ENCODE measurements at regions not wholly inside any gene's neighbourhood (a gene's known extent, or its start where the extent isn't known, plus 50 kb on each side); places are given as distances from the start of the nearest gene placed in this dataset.

DNA sequence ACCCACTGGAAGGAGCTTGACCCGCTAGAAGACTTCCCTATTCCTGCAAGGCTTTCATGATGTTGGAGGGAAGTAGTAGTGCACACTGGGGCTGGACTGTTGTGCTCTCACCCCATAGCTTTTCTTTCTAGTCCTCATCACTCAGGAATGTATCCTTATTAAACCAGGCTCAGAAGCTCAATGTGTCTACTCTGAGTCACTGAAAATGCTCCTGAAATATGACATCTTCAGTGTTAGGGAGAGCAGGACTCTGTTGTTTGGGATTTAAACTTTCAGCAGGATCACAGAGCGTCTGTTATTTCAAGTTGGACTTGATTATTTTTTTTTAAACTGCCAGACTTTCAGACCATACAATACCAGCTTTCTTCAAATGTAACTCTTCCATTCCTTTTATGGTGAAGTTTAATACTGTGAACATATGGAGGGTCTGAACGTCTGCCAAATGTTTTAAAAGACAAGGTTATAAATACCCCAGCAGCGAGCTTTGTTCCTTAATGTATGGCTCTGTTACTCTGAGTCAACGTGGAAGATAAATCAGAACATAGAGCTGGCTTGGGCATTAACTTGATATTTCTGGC, 257.5 kb downstream of the CDH11 start:
- H3K27ac ChIP-seq (replicated peaks; ENCODE audit: low read length), result no peak overlapping the region
- H3K4me2 ChIP-seq (ENCODE audit: insufficient read depth, low read length, poor library complexity, severe bottlenecking), result no peak overlapping the region
- no peak overlapping the region for H3K14ac ChIP-seq (ENCODE audit: low read length)
- H2BK15ac ChIP-seq (ENCODE audit: low read length), result no peak overlapping the region
- H2BK120ac ChIP-seq (ENCODE audit: low read depth, low read length), result no peak overlapping the region
- H2AFZ ChIP-seq (ENCODE audit: low read length), result no peak overlapping the region
- no peak overlapping the region for H4K91ac ChIP-seq (ENCODE audit: low read depth, low read length, poor library complexity)
- no CpG with 5 or more reads among the region's 5 CpGs for WGBS, 2 donors (ENCODE audit: extremely low coverage in 2 of 2, insufficient read length in 2 of 2, insufficient replicate concordance in 1 of 2)
- H2AK5ac ChIP-seq (ENCODE audit: low read depth, low read length), result no peak overlapping the region
- no peaks in the 10 kb centered on the region for H3K36me3 ChIP-seq (replicated peaks in 1 of 2; ENCODE audit: control insufficient read depth in 2 of 2, insufficient read depth in 2 of 2, low read length in 2 of 2)
- no peaks in the 10 kb centered on the region for H3K27me3 ChIP-seq (ENCODE audit: control insufficient read depth in 3 of 3, insufficient read depth in 3 of 3, low read depth in 1 of 3, low read length in 3 of 3)
- H3K4ac ChIP-seq (ENCODE audit: low read length), result no peak overlapping the region
- no peak overlapping the region for H2BK5ac ChIP-seq (ENCODE audit: low read length)
- H3K18ac ChIP-seq (ENCODE audit: low read length), result no peak overlapping the region
- no peak for DNase-seq (ENCODE audit: low spot score)
- H3K4me1 ChIP-seq (ENCODE audit: control insufficient read depth in 2 of 2, insufficient read depth in 1 of 2, low read depth in 1 of 2, low read length in 2 of 2), result no peaks in the 10 kb centered on the region
- no peak overlapping the region for H4K8ac ChIP-seq (ENCODE audit: low read depth, low read length)
- no peak overlapping the region for H3K23ac ChIP-seq (ENCODE audit: low read depth, low read length, poor library complexity)
- H3K9ac ChIP-seq (ENCODE audit: low read depth, low read length, poor library complexity), result no peak overlapping the region
- no peak overlapping the region for H2BK12ac ChIP-seq (ENCODE audit: low read length)
- no peaks in the 10 kb centered on the region for H3K9me3 ChIP-seq (replicated peaks in 1 of 2; ENCODE audit: control insufficient read depth in 2 of 2, insufficient read depth in 1 of 2, low read depth in 1 of 2, low read length in 2 of 2)
- no peak overlapping the region for H3K4me3 ChIP-seq (ENCODE audit: low read length in 2 of 2)
- H3K79me1 ChIP-seq (ENCODE audit: low read depth, low read length), result no peaks in the 10 kb centered on the region

DNA sequence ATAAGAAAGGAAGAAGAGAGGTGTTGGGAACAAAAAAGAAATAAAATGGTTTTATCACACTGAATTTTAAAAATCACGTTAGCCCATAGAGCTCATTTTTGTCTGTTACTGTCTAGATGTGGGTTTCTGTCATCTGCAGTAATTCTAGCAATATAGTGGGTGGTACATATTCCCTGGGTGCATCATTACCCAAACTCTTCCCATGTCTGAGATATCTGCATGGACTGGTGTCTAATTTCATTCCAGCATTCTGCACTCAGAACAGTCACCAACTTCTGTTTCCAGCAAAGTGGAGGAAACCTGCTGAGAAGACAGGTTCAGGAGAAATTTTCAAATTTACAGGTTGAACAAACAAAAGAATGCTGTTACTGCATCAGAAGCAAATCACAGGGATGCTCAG, 263.8 kb downstream of the CDH11 start:
- H2BK5ac ChIP-seq (ENCODE audit: low read length), result no peak overlapping the region
- H2AK5ac ChIP-seq (ENCODE audit: low read depth, low read length), result no peak overlapping the region
- no CpG with 5 or more reads among the region's 1 CpG for whole genome bisulfite sequencing, 2 donors (ENCODE audit: extremely low coverage in 2 of 2, insufficient read length in 2 of 2, insufficient replicate concordance in 1 of 2)
- H4K91ac ChIP-seq (ENCODE audit: low read depth, low read length, poor library complexity), result no peak overlapping the region
- H3K14ac ChIP-seq (ENCODE audit: low read length), result no peak overlapping the region
- no peaks in the 10 kb centered on the region for H3K9me3 ChIP-seq (replicated peaks in 1 of 2; ENCODE audit: control insufficient read depth in 2 of 2, insufficient read depth in 1 of 2, low read depth in 1 of 2, low read length in 2 of 2)
- H2BK15ac ChIP-seq (ENCODE audit: low read length), result no peak overlapping the region
- no peaks in the 10 kb centered on the region for H3K4me1 ChIP-seq (ENCODE audit: control insufficient read depth in 2 of 2, insufficient read depth in 1 of 2, low read depth in 1 of 2, low read length in 2 of 2)
- no peak overlapping the region for H3K9ac ChIP-seq (ENCODE audit: low read depth, low read length, poor library complexity)
- H3K4me2 ChIP-seq (ENCODE audit: insufficient read depth, low read length, poor library complexity, severe bottlenecking), result no peak overlapping the region
- H3K4me3 ChIP-seq (ENCODE audit: low read length in 2 of 2), result no peak overlapping the region
- no peak overlapping the region for H3K4ac ChIP-seq (ENCODE audit: low read length)
- no peak overlapping the region for H3K23ac ChIP-seq (ENCODE audit: low read depth, low read length, poor library complexity)
- DNase-seq (ENCODE audit: low spot score), result no peak
- no peak overlapping the region for H2BK120ac ChIP-seq (ENCODE audit: low read depth, low read length)
- no peaks in the 10 kb centered on the region for H3K79me1 ChIP-seq (ENCODE audit: low read depth, low read length)
- no peak overlapping the region for H3K27ac ChIP-seq (replicated peaks; ENCODE audit: low read length)
- no peak overlapping the region for H3K18ac ChIP-seq (ENCODE audit: low read length)
- H2BK12ac ChIP-seq (ENCODE audit: low read length), result no peak overlapping the region
- no peak overlapping the region for H2AFZ ChIP-seq (ENCODE audit: low read length)
- H4K8ac ChIP-seq (ENCODE audit: low read depth, low read length), result no peak overlapping the region
- no peaks in the 10 kb centered on the region for H3K36me3 ChIP-seq (replicated peaks in 1 of 2; ENCODE audit: control insufficient read depth in 2 of 2, insufficient read depth in 2 of 2, low read length in 2 of 2)
- no peaks in the 10 kb centered on the region for H3K27me3 ChIP-seq (ENCODE audit: control insufficient read depth in 3 of 3, insufficient read depth in 3 of 3, low read depth in 1 of 3, low read length in 3 of 3)

DNA sequence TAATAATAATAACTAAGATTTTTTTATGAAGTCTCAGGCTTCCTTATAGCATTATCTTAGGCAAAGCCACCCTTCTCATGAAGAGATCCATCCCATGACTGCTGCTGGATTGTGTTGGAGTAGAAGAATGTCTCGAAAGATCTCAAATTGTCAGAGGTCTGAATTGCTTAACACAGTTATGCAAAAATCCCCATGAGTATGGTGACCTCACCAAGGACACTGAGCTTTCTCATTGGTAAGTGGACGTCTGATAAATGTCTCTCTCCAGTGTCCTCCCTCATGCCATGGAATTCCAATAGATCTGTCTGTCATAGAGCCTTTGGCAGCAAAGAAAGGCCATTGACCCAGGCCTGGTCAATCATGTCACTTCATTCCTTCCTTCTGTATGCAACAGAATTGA, 264.5 kb downstream of the CDH11 start:
- WGBS, 2 donors (ENCODE audit: extremely low coverage in 2 of 2, insufficient read length in 2 of 2, insufficient replicate concordance in 1 of 2), result no CpG with 5 or more reads among the region's 2 CpGs
- no peak overlapping the region for H3K14ac ChIP-seq (ENCODE audit: low read length)
- H3K9me3 ChIP-seq (replicated peaks in 1 of 2; ENCODE audit: control insufficient read depth in 2 of 2, insufficient read depth in 1 of 2, low read depth in 1 of 2, low read length in 2 of 2), result no peaks in the 10 kb centered on the region
- no peak overlapping the region for H2BK120ac ChIP-seq (ENCODE audit: low read depth, low read length)
- no peaks in the 10 kb centered on the region for H3K4me1 ChIP-seq (ENCODE audit: control insufficient read depth in 2 of 2, insufficient read depth in 1 of 2, low read depth in 1 of 2, low read length in 2 of 2)
- H4K91ac ChIP-seq (ENCODE audit: low read depth, low read length, poor library complexity), result no peak overlapping the region
- H3K18ac ChIP-seq (ENCODE audit: low read length), result no peak overlapping the region
- no peak overlapping the region for H2BK15ac ChIP-seq (ENCODE audit: low read length)
- H2AK5ac ChIP-seq (ENCODE audit: low read depth, low read length), result no peak overlapping the region
- H3K79me1 ChIP-seq (ENCODE audit: low read depth, low read length), result no peaks in the 10 kb centered on the region
- no peak overlapping the region for H3K9ac ChIP-seq (ENCODE audit: low read depth, low read length, poor library complexity)
- H3K4ac ChIP-seq (ENCODE audit: low read length), result no peak overlapping the region
- H3K23ac ChIP-seq (ENCODE audit: low read depth, low read length, poor library complexity), result no peak overlapping the region
- H2AFZ ChIP-seq (ENCODE audit: low read length), result no peak overlapping the region
- no peak overlapping the region for H2BK5ac ChIP-seq (ENCODE audit: low read length)
- no peak overlapping the region for H3K4me3 ChIP-seq (ENCODE audit: low read length in 2 of 2)
- no peak overlapping the region for H3K4me2 ChIP-seq (ENCODE audit: insufficient read depth, low read length, poor library complexity, severe bottlenecking)
- no peak overlapping the region for H2BK12ac ChIP-seq (ENCODE audit: low read length)
- no peaks in the 10 kb centered on the region for H3K27me3 ChIP-seq (ENCODE audit: control insufficient read depth in 3 of 3, insufficient read depth in 3 of 3, low read depth in 1 of 3, low read length in 3 of 3)
- H3K36me3 ChIP-seq (replicated peaks in 1 of 2; ENCODE audit: control insufficient read depth in 2 of 2, insufficient read depth in 2 of 2, low read length in 2 of 2), result no peaks in the 10 kb centered on the region
- no peak overlapping the region for H4K8ac ChIP-seq (ENCODE audit: low read depth, low read length)
- DNase-seq (ENCODE audit: low spot score), result no peak
- no peak overlapping the region for H3K27ac ChIP-seq (replicated peaks; ENCODE audit: low read length)

DNA sequence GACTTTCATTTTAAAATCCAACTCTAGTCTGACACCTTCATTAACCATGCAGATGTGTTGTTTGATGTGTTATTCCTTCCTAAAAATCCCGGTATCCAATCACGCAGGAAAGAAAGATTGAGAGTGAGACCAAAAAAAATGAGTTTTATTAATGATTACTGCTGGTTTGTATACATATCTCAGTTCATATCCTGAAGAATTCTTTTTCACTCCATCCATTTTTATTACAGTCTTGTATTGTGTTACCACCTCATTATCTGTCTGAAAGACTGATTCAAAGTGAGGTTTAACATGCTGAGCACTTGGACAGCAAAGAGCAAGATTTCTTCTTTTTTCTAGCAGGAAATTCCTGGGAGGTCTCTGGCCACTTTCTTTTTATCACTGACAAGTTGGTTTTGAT, 268.3 kb downstream of the CDH11 start:
- H3K9ac ChIP-seq (ENCODE audit: low read depth, low read length, poor library complexity), result no peak overlapping the region
- no peak overlapping the region for H3K4ac ChIP-seq (ENCODE audit: low read length)
- no peaks in the 10 kb centered on the region for H3K36me3 ChIP-seq (replicated peaks in 1 of 2; ENCODE audit: control insufficient read depth in 2 of 2, insufficient read depth in 2 of 2, low read length in 2 of 2)
- no peak overlapping the region for H4K91ac ChIP-seq (ENCODE audit: low read depth, low read length, poor library complexity)
- no peaks in the 10 kb centered on the region for H3K4me1 ChIP-seq (ENCODE audit: control insufficient read depth in 2 of 2, insufficient read depth in 1 of 2, low read depth in 1 of 2, low read length in 2 of 2)
- no peaks in the 10 kb centered on the region for H3K27me3 ChIP-seq (ENCODE audit: control insufficient read depth in 3 of 3, insufficient read depth in 3 of 3, low read depth in 1 of 3, low read length in 3 of 3)
- H2BK12ac ChIP-seq (ENCODE audit: low read length), result no peak overlapping the region
- no peak overlapping the region for H3K4me3 ChIP-seq (ENCODE audit: low read length in 2 of 2)
- H3K79me1 ChIP-seq (ENCODE audit: low read depth, low read length), result no peaks in the 10 kb centered on the region
- H3K4me2 ChIP-seq (ENCODE audit: insufficient read depth, low read length, poor library complexity, severe bottlenecking), result no peak overlapping the region
- H3K27ac ChIP-seq (replicated peaks; ENCODE audit: low read length), result no peak overlapping the region
- H4K8ac ChIP-seq (ENCODE audit: low read depth, low read length), result no peak overlapping the region
- H3K9me3 ChIP-seq (replicated peaks in 1 of 2; ENCODE audit: control insufficient read depth in 2 of 2, insufficient read depth in 1 of 2, low read depth in 1 of 2, low read length in 2 of 2), result no peaks in the 10 kb centered on the region
- H3K18ac ChIP-seq (ENCODE audit: low read length), result no peak overlapping the region
- no peak overlapping the region for H3K23ac ChIP-seq (ENCODE audit: low read depth, low read length, poor library complexity)
- WGBS, 2 donors (ENCODE audit: extremely low coverage in 2 of 2, insufficient read length in 2 of 2, insufficient replicate concordance in 1 of 2), result no CpG with 5 or more reads among the region's 2 CpGs
- no peak overlapping the region for H2BK5ac ChIP-seq (ENCODE audit: low read length)
- H3K14ac ChIP-seq (ENCODE audit: low read length), result no peak overlapping the region
- H2AFZ ChIP-seq (ENCODE audit: low read length), result no peak overlapping the region
- H2AK5ac ChIP-seq (ENCODE audit: low read depth, low read length), result no peak overlapping the region
- DNase-seq (ENCODE audit: low spot score), result no peak
- no peak overlapping the region for H2BK15ac ChIP-seq (ENCODE audit: low read length)
- no peak overlapping the region for H2BK120ac ChIP-seq (ENCODE audit: low read depth, low read length)
